GM12875 (cell line): ENCODE measurements at regions not wholly inside any gene's neighbourhood (a gene's known extent, or its start where the extent isn't known, plus 50 kb on each side); places are given as distances from the start of the nearest gene placed in this dataset.

Source experiments
- H3K4me3 ChIP-seq: one replicate; pipeline ENCODE4 v1.5.1; 2011; ENCODE audit warnings: low read depth, low read length, control low read depth
- TF ChIP-seq, protein P1 (sequence below): IDR thresholded peaks from 2 replicates; pipeline ENCODE4 v1.5.1; 2011; ENCODE audit warnings: low read depth, mild to moderate bottlenecking, control low read depth, inconsistent platforms, low read length, moderate library complexity, borderline replicate concordance; ENCODE audit not compliant: insufficient read depth

DNA sequence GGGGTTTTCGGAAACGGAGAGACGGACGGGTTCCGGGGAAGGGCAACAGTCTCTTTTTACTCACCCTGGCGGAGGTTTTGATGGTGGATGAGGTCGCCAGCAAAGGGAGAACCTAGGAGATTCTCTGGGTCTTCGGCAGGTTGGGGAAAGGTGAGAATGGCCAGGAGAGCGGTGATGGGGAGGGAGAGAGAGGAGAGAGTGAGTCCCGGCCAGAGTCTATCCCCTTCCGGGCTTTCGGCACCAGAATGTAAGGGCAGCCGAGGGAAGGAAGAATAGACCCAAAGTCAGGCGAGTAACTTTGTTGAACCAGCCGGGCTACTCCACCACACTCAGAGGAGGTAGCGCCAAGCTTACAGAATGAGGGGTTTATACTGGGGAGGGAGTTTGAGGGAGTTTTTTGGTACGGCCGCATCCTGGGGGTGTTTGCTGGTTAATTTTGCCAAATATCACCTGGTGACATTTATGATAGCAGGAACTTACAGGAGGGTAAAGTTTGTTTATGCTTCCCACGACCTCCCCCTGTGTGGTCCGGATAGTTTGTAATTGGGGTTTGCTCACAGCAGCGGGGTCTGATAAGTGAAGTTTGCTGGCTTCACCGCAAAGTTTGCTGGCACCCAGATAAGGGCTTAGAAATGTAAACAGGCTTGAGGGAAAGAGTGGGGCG lies 141.1 kb upstream of the ETV3 start:
- no peak overlapping the region for H3K4me3 ChIP-seq

DNA sequence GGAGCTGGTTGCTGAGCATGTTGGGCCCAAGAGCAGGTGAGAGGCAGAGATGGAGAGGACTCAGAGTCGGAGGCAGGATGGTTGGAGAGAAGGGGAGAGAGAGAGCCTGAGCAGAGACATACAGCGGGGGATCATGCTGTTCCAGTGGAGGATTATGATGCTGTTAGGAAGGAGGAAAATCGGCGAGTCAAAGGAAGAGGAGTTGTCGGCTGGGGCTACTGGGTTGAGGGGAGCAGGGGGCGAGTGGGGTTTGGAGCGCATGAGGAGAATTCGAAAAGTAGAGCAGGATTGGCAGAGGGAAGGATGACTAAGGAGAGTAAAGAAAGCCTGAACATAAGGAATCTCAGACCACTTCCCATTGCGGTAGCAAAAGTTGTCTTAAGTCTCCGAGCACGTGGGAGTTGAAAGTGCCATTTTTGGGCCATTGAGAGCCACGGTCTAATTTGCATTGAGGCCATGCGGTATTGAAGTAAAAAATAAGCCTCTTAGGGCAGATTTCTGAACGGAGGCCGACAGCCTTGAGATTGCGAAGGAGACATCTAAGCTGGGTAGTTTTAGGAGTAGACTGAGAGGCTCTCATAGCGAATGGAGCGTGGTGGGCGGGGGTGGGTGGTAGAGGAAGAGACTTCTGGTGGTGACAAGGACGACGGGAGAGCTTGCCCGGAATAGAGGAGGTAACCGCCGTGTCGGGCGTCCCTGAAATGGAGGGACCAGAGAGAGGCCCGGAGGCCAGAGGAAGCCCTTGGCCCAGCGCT lies 140.4 kb upstream of the ETV3 start:
- H3K4me3 ChIP-seq, result no peak overlapping the region
- TF ChIP-seq, protein P1, sequence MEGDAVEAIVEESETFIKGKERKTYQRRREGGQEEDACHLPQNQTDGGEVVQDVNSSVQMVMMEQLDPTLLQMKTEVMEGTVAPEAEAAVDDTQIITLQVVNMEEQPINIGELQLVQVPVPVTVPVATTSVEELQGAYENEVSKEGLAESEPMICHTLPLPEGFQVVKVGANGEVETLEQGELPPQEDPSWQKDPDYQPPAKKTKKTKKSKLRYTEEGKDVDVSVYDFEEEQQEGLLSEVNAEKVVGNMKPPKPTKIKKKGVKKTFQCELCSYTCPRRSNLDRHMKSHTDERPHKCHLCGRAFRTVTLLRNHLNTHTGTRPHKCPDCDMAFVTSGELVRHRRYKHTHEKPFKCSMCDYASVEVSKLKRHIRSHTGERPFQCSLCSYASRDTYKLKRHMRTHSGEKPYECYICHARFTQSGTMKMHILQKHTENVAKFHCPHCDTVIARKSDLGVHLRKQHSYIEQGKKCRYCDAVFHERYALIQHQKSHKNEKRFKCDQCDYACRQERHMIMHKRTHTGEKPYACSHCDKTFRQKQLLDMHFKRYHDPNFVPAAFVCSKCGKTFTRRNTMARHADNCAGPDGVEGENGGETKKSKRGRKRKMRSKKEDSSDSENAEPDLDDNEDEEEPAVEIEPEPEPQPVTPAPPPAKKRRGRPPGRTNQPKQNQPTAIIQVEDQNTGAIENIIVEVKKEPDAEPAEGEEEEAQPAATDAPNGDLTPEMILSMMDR, result no peak

More for the DNA sequence above, 141.1 kb upstream of the ETV3 start:
- TF ChIP-seq, protein P1, result no peak

DNA sequence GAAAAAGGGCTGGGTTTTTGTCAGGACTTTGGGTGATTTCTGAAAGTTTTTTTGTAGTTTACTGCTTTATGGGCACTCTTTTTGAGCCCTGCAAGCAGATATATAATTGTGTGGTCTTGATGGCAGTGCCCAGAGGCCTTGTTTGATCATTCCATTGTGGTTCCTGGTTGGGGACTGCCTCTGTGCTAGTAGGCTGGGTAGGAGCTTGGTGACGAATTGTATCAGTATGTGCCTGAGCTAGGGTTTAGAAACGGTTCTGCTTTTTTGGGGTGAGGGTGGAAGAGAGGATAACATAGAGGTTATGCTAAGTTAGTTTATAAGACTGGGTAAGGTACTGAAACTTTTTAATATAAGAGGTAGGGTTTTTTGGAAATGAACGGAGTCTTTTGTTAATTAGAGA lies 139.7 kb upstream of the ETV3 start:
- TF ChIP-seq, protein P1, result no peak
- H3K4me3 ChIP-seq, result no peak overlapping the region

DNA sequence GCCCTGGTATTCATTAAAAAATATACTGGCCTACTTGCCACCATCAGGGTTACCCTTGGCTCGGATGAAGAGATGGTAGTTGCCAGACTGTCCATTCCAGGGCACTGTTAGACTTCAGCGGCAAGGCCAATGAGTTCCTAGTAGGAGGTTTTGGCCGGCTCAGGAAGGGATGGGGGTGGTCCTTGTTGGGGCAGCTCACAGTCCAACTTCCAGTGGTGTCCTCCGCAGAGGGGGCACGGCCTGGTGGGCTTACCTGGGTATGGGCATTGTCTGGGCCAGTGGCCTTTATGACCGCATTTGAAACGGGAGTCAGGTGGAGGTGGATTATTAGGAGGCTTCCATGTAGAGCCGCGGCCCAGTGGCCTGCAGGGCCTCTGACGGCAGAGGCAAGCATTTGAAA lies 139.1 kb upstream of the ETV3 start:
- no peak overlapping the region for H3K4me3 ChIP-seq
- TF ChIP-seq, protein P1, result no peak

DNA sequence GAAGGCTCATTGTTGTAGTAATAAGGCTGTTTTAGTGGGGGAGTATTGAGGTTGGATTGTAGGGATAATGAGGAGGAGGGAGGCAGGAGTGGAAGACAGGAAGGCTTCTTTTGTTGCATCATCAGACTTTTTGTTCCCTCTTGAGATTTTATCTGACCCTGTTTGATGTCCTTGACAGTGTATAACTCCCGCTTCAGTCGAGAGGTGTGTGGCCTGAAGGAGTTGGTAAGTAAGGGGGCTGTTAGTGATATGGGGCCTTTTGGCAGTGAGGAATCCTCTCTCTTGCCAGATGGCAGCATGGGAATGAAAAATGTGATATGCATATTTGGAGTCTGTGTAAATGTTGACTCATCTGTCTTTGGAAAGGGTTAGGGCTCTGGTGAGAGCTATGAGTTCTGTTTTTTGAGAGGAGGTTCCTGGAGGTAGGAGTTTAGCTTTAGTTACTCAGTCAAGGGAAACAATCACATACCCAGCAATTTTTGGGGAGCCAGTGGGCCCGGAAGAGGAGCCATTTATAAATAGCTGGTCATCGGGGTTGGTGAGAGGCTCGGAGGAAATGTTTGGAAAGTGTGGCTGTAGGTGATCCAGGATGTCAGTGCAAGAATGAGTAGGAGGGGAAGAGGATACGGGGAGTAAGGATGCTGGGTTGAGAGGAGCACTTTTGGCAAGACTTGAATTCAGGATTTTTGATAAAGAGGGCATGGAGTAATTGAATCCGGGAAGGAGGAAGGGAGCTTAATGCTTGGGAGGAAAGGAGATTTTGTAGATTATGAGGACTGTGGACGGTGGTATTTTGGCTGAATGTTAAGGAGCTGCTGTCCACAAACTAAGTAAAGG lies 136.7 kb upstream of the ETV3 start:
- H3K4me3 ChIP-seq, result no peak overlapping the region
- TF ChIP-seq, protein P1, result no peak

DNA sequence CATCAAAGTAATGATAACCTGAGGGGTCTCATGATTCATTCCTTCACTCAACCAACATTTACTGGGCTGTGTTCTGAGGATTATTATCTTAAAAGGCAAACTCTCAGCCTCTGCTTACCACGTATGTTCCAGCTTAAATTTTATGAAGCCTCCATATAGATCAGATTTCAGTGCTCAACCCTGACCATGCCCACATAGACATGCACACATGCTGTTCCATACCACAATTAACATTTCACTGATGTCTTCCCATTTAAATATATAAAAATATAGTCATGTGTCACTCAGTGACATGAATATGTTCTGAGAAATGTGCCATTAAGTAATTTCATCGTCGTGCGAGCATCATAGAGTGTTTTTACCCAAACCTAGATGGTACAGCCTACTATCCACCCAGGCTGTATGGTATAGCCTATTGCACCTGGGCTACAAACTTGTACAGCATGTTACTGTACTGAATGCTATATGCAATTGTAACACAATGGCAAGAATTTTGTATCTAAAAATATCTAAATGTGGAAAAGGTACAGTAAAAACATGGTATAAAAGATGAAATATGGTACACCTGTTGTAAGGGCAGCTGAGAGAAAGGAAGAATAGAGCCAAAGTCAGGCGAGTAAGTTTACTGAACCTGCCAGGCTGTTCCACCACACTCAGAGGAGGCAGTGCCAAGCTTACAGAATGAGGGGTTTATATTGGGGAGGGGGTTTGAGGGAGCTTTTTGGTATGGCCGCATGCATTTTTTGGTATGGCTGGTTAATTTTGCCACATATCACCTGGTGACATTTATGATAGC lies 134.7 kb upstream of the ETV3 start:
- H3K4me3 ChIP-seq, result no peak overlapping the region
- TF ChIP-seq, protein P1, result no peak
